Adrenal gland (tissue), 5 donors: ENCODE measurements at regions not wholly inside any gene's neighbourhood (a gene's known extent, or its start where the extent isn't known, plus 50 kb on each side); places are given as distances from the start of the nearest gene placed in this dataset.

Source experiments
- POLR2A ChIP-seq, 2 donors: fragments of 450-650 bp; IDR thresholded peaks; one replicate each; pipeline ENCODE4 v1.6.1; 2017; ENCODE audit warnings: antibody characterized with exemption in 2 of 2, mild to moderate bottlenecking in 2 of 2, moderate library complexity in 1 of 2
- TF ChIP-seq, protein P1 (sequence below), 6 experiments: fragments of 450-650 bp in 4 of 6; fragments of 200-600 bp in 2 of 6; sonication (generic) in 1 of 6; IDR thresholded peaks; 1 replicate in 5 of 6; 2 replicates in 1 of 6; pipeline versions ENCODE4 v1.5.1 to v1.8.0; 2016 to 2021; ENCODE audit warnings: antibody characterized with exemption in 6 of 6, mild to moderate bottlenecking in 2 of 6, moderate library complexity in 1 of 6
- donor health status: DM: no; HTN: no; CAD: no.

DNA sequence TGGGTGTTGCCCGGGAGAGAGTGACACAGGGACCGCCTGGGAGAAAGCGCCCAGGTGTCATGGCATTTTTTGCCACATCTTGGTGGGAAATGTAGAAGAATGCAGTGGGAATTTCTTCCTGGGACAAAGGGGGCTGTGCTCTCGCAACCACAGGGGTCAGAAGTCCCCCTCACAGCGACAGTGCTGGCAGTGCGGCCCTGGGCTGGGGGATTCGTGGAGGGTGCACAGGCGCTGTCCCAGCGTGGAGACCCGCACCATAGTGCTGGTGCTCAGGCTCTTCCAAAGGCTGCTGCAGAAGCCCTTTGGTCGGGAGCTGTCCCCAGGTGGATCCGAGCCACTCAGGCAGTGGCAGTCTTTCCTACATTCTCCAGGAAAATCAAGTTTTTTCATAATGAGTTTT is 128.8 kb upstream of the SOX11 start:
- TF ChIP-seq POLR2A (IDR thresholded peaks at IDR 0.05): no peak
- TF ChIP-seq, protein P1, sequence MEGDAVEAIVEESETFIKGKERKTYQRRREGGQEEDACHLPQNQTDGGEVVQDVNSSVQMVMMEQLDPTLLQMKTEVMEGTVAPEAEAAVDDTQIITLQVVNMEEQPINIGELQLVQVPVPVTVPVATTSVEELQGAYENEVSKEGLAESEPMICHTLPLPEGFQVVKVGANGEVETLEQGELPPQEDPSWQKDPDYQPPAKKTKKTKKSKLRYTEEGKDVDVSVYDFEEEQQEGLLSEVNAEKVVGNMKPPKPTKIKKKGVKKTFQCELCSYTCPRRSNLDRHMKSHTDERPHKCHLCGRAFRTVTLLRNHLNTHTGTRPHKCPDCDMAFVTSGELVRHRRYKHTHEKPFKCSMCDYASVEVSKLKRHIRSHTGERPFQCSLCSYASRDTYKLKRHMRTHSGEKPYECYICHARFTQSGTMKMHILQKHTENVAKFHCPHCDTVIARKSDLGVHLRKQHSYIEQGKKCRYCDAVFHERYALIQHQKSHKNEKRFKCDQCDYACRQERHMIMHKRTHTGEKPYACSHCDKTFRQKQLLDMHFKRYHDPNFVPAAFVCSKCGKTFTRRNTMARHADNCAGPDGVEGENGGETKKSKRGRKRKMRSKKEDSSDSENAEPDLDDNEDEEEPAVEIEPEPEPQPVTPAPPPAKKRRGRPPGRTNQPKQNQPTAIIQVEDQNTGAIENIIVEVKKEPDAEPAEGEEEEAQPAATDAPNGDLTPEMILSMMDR (IDR thresholded peaks at IDR 0.05): no peak
